IMR-90 (cell line): ENCODE measurements at regions not wholly inside any gene's neighbourhood (a gene's known extent, or its start where the extent isn't known, plus 50 kb on each side); places are given as distances from the start of the nearest gene placed in this dataset.

Source experiments
- ATAC-seq: fragments of 200-7000 bp; cut with Tn5 transposase; 2 replicates; pipeline ENCODE4 v1.9.1; 2020; ENCODE audit warnings: low read depth, mild to moderate bottlenecking, moderate library complexity
- BruUV-seq: library from RNA; stranded (reverse); fragments of 400-500 nt; replicated peaks from 2 replicates; lab custom pipeline; 2021; lab: Mats Ljungman, UMichigan
- CTCF ChIA-PET: fragments of 300-600 bp; formaldehyde crosslinking; extraction: SDS; loops from one replicate; lab custom pipeline; 2021; ENCODE audit warnings: antibody characterized with exemption; lab: Yijun Ruan, JAX
- POLR2A ChIA-PET: fragments of 300-600 bp; sonication (Branson Sonifier 250); formaldehyde crosslinking; loops from one replicate; lab custom pipeline; 2022; ENCODE audit warnings: antibody characterized with exemption; ENCODE audit not compliant: unreplicated experiment; lab: Charles Lee
- DNase-seq: peaks from one replicate; pipeline ENCODE4 v3.0.0; 2013
- H2AFZ ChIP-seq: replicated peaks from 2 replicates; pipeline ENCODE3; 2013; ENCODE audit warnings: low read length, mild to moderate bottlenecking; ENCODE audit not compliant: poor library complexity
- H2AK5ac ChIP-seq: 2 replicates; pipeline ENCODE4 v1.6.1; 2013; ENCODE audit warnings: low read depth, low read length, inconsistent platforms
- H2AK9ac ChIP-seq: replicated peaks from 2 replicates; pipeline ENCODE3; 2013; ENCODE audit warnings: mild to moderate bottlenecking, low read depth, low read length, moderate library complexity; ENCODE audit not compliant: poor library complexity
- H2BK120ac ChIP-seq: 2 replicates; pipeline ENCODE4 v1.6.1; 2013; ENCODE audit warnings: low read depth, low read length, inconsistent platforms
- H2BK15ac ChIP-seq: 3 replicates; pipeline ENCODE4 v1.6.1; 2013; ENCODE audit warnings: low read depth, low read length, inconsistent platforms
- H2BK20ac ChIP-seq: 2 replicates; pipeline ENCODE4 v1.6.1; 2013; ENCODE audit warnings: low read depth, mild to moderate bottlenecking, inconsistent platforms, low read length, moderate library complexity
- H2BK5ac ChIP-seq: 2 replicates; pipeline ENCODE4 v1.6.1; 2013; ENCODE audit warnings: mild to moderate bottlenecking, low read depth, low read length, inconsistent platforms; ENCODE audit not compliant: poor library complexity, severe bottlenecking
- H3K14ac ChIP-seq: replicated peaks from 2 replicates; pipeline ENCODE4 v1.6.1; 2013; ENCODE audit warnings: low read depth, low read length, inconsistent platforms
- H3K18ac ChIP-seq: 2 replicates; pipeline ENCODE4 v1.6.1; 2013; ENCODE audit warnings: low read depth, low read length, control low read depth
- H3K23ac ChIP-seq: 2 replicates; pipeline ENCODE4 v1.6.1; 2013; ENCODE audit warnings: low read depth, low read length, inconsistent platforms
- H3K27ac ChIP-seq: 2 replicates; pipeline ENCODE4 v1.5.1; 2013; ENCODE audit warnings: mild to moderate bottlenecking, control low read depth, low read length; ENCODE audit not compliant: insufficient read depth
- H3K27me3 ChIP-seq: 2 replicates; pipeline ENCODE4 v1.6.1; 2013; ENCODE audit warnings: low read length; ENCODE audit not compliant: control insufficient read depth, insufficient read depth
- H3K36me3 ChIP-seq: 2 replicates; pipeline ENCODE4 v1.6.1; 2013; ENCODE audit warnings: low read length, mixed read lengths; ENCODE audit not compliant: control insufficient read depth, insufficient read depth
- H3K4ac ChIP-seq: 2 replicates; pipeline ENCODE4 v1.6.1; 2013; ENCODE audit warnings: low read depth, low read length, inconsistent platforms
- H3K4me1 ChIP-seq: 2 replicates; pipeline ENCODE4 v1.6.1; 2013; ENCODE audit warnings: low read length, mixed read lengths; ENCODE audit not compliant: control insufficient read depth, insufficient read depth
- H3K4me2 ChIP-seq: 2 replicates; pipeline ENCODE4 v1.6.1; 2013; ENCODE audit warnings: low read depth, mild to moderate bottlenecking, control low read depth, low read length, moderate library complexity
- H3K4me3 ChIP-seq: 2 replicates; pipeline ENCODE4 v1.5.1; 2013; ENCODE audit warnings: low read depth, mild to moderate bottlenecking, control low read depth, low read length, moderate library complexity; ENCODE audit not compliant: insufficient read depth
- H3K56ac ChIP-seq: 2 replicates; pipeline ENCODE4 v1.6.1; 2013; ENCODE audit warnings: low read length, inconsistent platforms; ENCODE audit not compliant: insufficient read depth; ENCODE audit errors: extremely low read depth
- H3K79me1 ChIP-seq, 2 experiments: 2 replicates each; pipeline ENCODE4 v1.6.1; 2013; ENCODE audit warnings: low read length in 2 of 2, inconsistent platforms in 1 of 2, low read depth in 1 of 2
- H3K9ac ChIP-seq: 2 replicates; pipeline ENCODE4 v1.6.1; 2013; ENCODE audit warnings: low read depth, low read length, control low read depth
- H3K9me1 ChIP-seq: 2 replicates; pipeline ENCODE4 v1.6.1; 2013; ENCODE audit warnings: low read length, inconsistent platforms; ENCODE audit not compliant: insufficient read depth
- H3K9me3 ChIP-seq: 2 replicates; pipeline ENCODE4 v1.6.1; 2013; ENCODE audit warnings: low read length; ENCODE audit not compliant: control insufficient read depth, insufficient read depth
- H4K20me1 ChIP-seq: 2 replicates; pipeline ENCODE4 v1.6.1; 2013; ENCODE audit warnings: low read length, inconsistent platforms; ENCODE audit not compliant: insufficient read depth
- H4K5ac ChIP-seq: 2 replicates; pipeline ENCODE4 v1.6.1; 2013; ENCODE audit warnings: mild to moderate bottlenecking, low read depth, low read length, control low read depth
- H4K8ac ChIP-seq, 2 experiments: 2 replicates each; pipeline ENCODE4 v1.6.1; 2013; ENCODE audit warnings: low read depth in 2 of 2, low read length in 2 of 2, control low read depth in 1 of 2, inconsistent platforms in 1 of 2
- H4K91ac ChIP-seq: 2 replicates; pipeline ENCODE4 v1.6.1; 2013; ENCODE audit warnings: low read depth, low read length, inconsistent platforms; ENCODE audit not compliant: insufficient read depth
- CEBPB ChIP-seq: IDR thresholded peaks from 2 replicates; pipeline ENCODE4 v1.6.1; 2012; ENCODE audit warnings: low read depth, low read length, improper control_type of control experiment
- whole genome bisulfite sequencing, 2 experiments: methylation state at CpG; one replicate each; pipeline versions ENCODE4 v1.1.5 to v1.1.7; 2013; ENCODE audit warnings: missing lambda C conversion rate in 2 of 2; ENCODE audit not compliant: insufficient read length in 1 of 2; ENCODE audit errors: extremely low coverage in 2 of 2; 5-methylcytosine and 5-hydroxymethylcytosine counted together
- dilution Hi-C: fragments of 300-500 bp; cut with HindIII; formaldehyde crosslinking; loops from one replicate; pipeline ENCODE4 v1.14.3; 2018; ENCODE audit warnings: low sequenced_read_pairs; ENCODE audit not compliant: unreplicated experiment
- in situ Hi-C: fragments of 300-500 bp; cut with MboI; formaldehyde crosslinking; loops from 3 replicates; pipeline ENCODE4 v1.14.3; 2019; ENCODE audit warnings: low sequenced_read_pairs, inconsistent platforms, mixed read lengths
- intact Hi-C: fragments of 100-400 bp; cut with micrococcal nuclease; formaldehyde crosslinking; loops from 2 replicates; pipeline ENCODE4 v1.10.0; 2022

GRCh38 chr15:54960266-54960665, 236.5 kb downstream of the RSL24D1 start:
- WGBS, 2 experiments: no CpG with 5 or more reads among the region's 2 CpGs
- Histone ChIP-seq H2BK15ac (no peak overlapping the region), H3K79me1 (no peaks in the 10 kb centered on the region), H3K36me3 (no peaks in the 10 kb centered on the region), H4K5ac (no peak overlapping the region), H2AFZ (no peak overlapping the region), H4K8ac (no peak overlapping the region), H3K4me3 (no peak overlapping the region), H3K9me1 (no peaks in the 10 kb centered on the region), H3K14ac (no peak overlapping the region), H4K20me1 (no peaks in the 10 kb centered on the region), H3K18ac (no peak overlapping the region), H2BK120ac (no peak overlapping the region), H3K4me1 (no peaks in the 10 kb centered on the region), H3K27ac (no peak overlapping the region), H2BK20ac (no peak overlapping the region), H2AK5ac (no peak overlapping the region), H2AK9ac (no peak overlapping the region), H3K9me3 (peaks cover 6% of the 10 kb centered on the region; the same call in 1 of the 2 replicates), H3K9ac (no peak overlapping the region), H3K27me3 (no peaks in the 10 kb centered on the region), H3K23ac (no peak overlapping the region), H2BK5ac (no peak overlapping the region), H3K4me2 (no peak overlapping the region), H4K91ac (no peak overlapping the region), H3K56ac (no peak overlapping the region), H3K4ac (no peak overlapping the region)
- intact Hi-C loops: no loop called here
- DNase-seq: no peak
- ATAC-seq: no peak
- no peak for TF ChIP-seq CEBPB
- no TSS peak for BruUV-seq
- dilution Hi-C loops: no loop called here
- CTCF ChIA-PET: no interaction called here
- in situ Hi-C loops: no loop called here
- POLR2A ChIA-PET: no interaction called here
